Adrenal gland (tissue), 9 donors: ENCODE measurements at regions not wholly inside any gene's neighbourhood (a gene's known extent, or its start where the extent isn't known, plus 50 kb on each side); places are given as distances from the start of the nearest gene placed in this dataset.
"Not testable (repeated sequence)": the region's sequence is repeated elsewhere in the genome, so short reads cannot be mapped to it uniquely, and the experiment has no call there.

Experiments used
- DNase-seq, 7 donors: peaks; one replicate each; pipeline ENCODE4 v3.0.0-alpha.2; 2019 to 2020
- H3K27ac ChIP-seq, 5 donors: fragments of 200-600 bp; sonication (generic) in 4 of 5; 1 replicate in 3 of 5; 2 replicates in 2 of 5; pipeline versions ENCODE4 v1.5.1 to v1.8.0; 2016 to 2020; ENCODE audit warnings: mild to moderate bottlenecking in 1 of 5
- H3K27me3 ChIP-seq: fragments of 200-600 bp; 2 replicates; pipeline ENCODE4 v1.8.0; 2021
- H3K36me3 ChIP-seq, 2 donors: fragments of 200-600 bp; replicated peaks in 1 of 2; 1 replicate in 1 of 2; 2 replicates in 1 of 2; pipeline versions ENCODE4 v1.5.1 to v1.8.0; 2018 to 2022
- H3K4me1 ChIP-seq, 2 donors: fragments of 200-600 bp; replicated peaks in 1 of 2; 1 replicate in 1 of 2; 2 replicates in 1 of 2; pipeline versions ENCODE4 v1.5.1 to v1.8.0; 2018 to 2021
- H3K4me3 ChIP-seq, 4 donors: fragments of 200-600 bp; sonication (generic) in 3 of 4; one replicate each; pipeline ENCODE4 v1.5.1; 2016 to 2018
- H3K9me3 ChIP-seq, 3 donors: fragments of 200-600 bp; sonication (generic) in 1 of 3; replicated peaks in 1 of 3; 1 replicate in 2 of 3; 2 replicates in 1 of 3; pipeline versions ENCODE4 v1.5.1 to v1.8.0; 2016 to 2021
- POLR2A ChIP-seq, 2 donors: fragments of 450-650 bp; IDR thresholded peaks; one replicate each; pipeline ENCODE4 v1.6.1; 2017; ENCODE audit warnings: antibody characterized with exemption in 2 of 2, mild to moderate bottlenecking in 2 of 2, moderate library complexity in 1 of 2
- WGBS, 4 donors: extraction: QIAGEN DNeasy Blood & Tissue Kit in 2 of 4; methylation state at CpG; one replicate each; pipeline versions ENCODE4 v1.1.5 to v1.1.7; 2013 to 2017; 5-methylcytosine and 5-hydroxymethylcytosine counted together
- intact Hi-C, 2 donors: fragments of 100-400 bp; cut with DNase I; formaldehyde crosslinking; loops; one replicate each; pipeline versions ENCODE4 v1.14.1 to v1.15.0; 2022 to 2023
- TF ChIP-seq, protein P1 (sequence below), 6 experiments: fragments of 450-650 bp in 4 of 6; fragments of 200-600 bp in 2 of 6; sonication (generic) in 1 of 6; IDR thresholded peaks; 1 replicate in 5 of 6; 2 replicates in 1 of 6; pipeline versions ENCODE4 v1.5.1 to v1.8.0; 2016 to 2021; ENCODE audit warnings: antibody characterized with exemption in 6 of 6, mild to moderate bottlenecking in 2 of 6, moderate library complexity in 1 of 6
- donor health status: healthy with polysubstance abuse.
- donor health status: Bipolar disorder and iron deficiency.
- donor health status: DM: yes; HTN: yes; CAD: no.
- donor health status: DM: no; HTN: no; CAD: no.
- donor health status: DM: no; HTN: no; CAD: no.

- Histone ChIP-seq H3K9me3 (peaks cover 0 to 8% (median 0%) of the 10 kb centered on the region in 3 donors), H3K27me3 (no peaks in the 10 kb centered on the region), H3K27ac (no peak overlapping the region), H3K4me1 (no peaks in the 10 kb centered on the region), H3K4me3 (no peak overlapping the region), H3K36me3 (no peaks in the 10 kb centered on the region)
- no peak for DNase-seq
- 74 to 91% (median 75%) methylated on average over 3 of the region's 3 CpGs for WGBS, 4 donors
- TF ChIP-seq, protein P1, sequence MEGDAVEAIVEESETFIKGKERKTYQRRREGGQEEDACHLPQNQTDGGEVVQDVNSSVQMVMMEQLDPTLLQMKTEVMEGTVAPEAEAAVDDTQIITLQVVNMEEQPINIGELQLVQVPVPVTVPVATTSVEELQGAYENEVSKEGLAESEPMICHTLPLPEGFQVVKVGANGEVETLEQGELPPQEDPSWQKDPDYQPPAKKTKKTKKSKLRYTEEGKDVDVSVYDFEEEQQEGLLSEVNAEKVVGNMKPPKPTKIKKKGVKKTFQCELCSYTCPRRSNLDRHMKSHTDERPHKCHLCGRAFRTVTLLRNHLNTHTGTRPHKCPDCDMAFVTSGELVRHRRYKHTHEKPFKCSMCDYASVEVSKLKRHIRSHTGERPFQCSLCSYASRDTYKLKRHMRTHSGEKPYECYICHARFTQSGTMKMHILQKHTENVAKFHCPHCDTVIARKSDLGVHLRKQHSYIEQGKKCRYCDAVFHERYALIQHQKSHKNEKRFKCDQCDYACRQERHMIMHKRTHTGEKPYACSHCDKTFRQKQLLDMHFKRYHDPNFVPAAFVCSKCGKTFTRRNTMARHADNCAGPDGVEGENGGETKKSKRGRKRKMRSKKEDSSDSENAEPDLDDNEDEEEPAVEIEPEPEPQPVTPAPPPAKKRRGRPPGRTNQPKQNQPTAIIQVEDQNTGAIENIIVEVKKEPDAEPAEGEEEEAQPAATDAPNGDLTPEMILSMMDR (IDR thresholded peaks at IDR 0.05), result no peak
- no peak for TF ChIP-seq POLR2A (IDR thresholded peaks at IDR 0.05)
- intact Hi-C loops, result no loop called here
Observed at GRCh38 chr15:44879066-44879465, 77.4 kb upstream of the TERB2 start.

DNA sequence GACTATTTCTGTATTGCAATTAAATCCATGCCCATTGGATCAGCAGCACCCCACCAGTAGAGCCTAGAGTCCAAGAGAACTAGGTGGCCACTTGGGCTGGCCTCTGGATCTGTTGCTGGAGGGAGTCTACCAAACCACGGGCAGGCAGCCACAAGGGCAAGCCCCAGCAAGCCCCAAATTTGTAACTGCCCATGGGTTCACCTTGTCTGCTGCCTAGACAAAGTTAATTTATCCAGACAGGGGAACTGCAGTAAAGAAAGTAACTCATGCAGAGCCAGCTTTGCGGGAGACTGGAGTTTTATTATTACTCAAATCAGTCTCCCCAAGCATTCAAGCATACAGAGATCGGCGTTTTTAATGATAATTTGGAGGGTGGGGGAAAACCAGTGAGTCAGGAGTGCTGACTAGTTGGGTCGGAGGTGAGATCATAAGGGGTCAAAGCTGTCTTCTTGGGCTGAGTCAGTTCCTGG lies 74.0 kb upstream of the TERB2 start:
- Histone ChIP-seq H3K4me3 (no peak overlapping the region), H3K4me1 (no peaks in the 10 kb centered on the region), H3K27me3 (no peaks in the 10 kb centered on the region), H3K9me3 (peaks cover 0 to 8% (median 0%) of the 10 kb centered on the region in 3 donors), H3K36me3 (no peaks in the 10 kb centered on the region), H3K27ac (no peak overlapping the region)
- DNase-seq, result no peak
- 64 to 78% (median 74%) methylated on average over 5 of the region's 5 CpGs for WGBS, 4 donors
- TF ChIP-seq, protein P1 (IDR thresholded peaks at IDR 0.05), result no peak
- no peak for TF ChIP-seq POLR2A (IDR thresholded peaks at IDR 0.05)
- intact Hi-C loops, result no loop called here

DNA sequence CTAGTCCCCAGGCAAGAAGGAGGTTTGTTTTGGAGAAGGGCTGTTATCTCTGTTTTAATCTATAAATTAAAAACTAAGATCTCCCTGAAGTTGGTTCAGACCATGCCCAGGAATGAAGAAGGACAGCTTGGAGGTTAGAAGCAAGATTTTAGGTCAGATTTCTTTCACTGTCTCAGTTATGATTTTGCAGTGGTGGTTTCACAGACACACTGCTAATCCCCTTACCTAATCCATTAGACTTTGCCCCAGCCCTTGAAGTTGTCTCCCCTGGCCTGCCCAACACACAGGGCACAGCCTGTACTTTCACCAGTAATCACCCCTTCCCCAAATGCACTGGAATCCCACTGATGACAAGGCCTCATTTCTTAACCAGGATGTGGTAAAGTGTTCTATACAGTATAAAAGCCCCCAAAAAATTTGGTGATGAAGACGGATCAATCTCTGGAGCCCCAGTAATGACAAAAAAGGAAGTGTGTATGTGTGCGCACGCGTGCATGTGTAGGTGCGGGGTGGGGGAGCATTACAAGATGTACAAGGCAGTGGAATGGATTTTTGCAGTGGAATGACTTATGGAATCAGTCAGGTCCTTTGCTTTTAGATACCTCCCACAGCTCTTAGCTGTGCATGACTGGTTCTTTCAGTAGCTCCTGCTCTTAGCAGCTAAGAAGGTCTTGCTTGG lies 73.1 kb upstream of the TERB2 start:
- DNase-seq, result no peak
- TF ChIP-seq, protein P1 (IDR thresholded peaks at IDR 0.05), result no peak
- no peak for TF ChIP-seq POLR2A (IDR thresholded peaks at IDR 0.05)

DNA sequence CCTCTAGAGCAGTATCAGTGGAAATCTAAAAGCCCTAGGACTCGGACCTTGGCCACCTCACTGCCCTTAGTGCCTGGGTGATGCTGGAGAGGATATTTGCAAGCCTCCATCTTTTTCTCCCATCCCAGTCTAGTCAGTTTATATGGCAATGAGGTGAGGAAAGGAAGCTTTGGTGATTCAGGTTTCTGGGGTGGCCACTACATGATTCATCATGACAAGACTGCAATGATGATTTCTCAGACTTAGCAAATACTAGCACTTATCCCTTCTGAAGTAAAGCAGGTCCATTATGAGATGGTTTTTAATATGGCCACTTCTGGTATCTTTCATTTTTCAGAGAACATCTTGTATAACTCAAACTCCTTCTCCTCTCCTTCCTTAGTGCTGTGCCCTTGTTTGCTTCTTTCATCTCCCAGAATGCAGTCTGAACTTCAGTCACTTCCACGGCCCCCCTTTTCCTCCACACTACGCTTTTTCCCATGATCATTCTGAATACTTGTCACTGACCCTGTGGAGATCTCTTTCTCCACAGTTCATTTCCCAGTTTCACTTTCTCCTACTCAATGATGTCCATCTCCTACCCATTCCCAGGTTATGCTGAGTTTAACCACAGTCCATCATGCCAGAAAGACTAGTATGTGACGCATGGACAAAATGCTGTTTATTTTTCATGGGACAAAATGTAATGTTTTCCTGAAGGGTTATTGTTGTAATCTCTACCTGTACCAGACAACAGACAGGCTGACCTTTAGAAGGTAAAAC lies 57.4 kb upstream of the TERB2 start:
- H3K9me3 ChIP-seq, H3K4me3 ChIP-seq, DNase-seq, H3K4me1 ChIP-seq, H3K27ac ChIP-seq, H3K27me3 ChIP-seq, H3K36me3 ChIP-seq, intact Hi-C loops: not testable (repeated sequence)
- WGBS, 4 donors, result 64 to 100% (median 81%) methylated on average over 1 to 3 of the region's 4 CpGs

More for the DNA sequence above, 73.1 kb upstream of the TERB2 start:
- H3K27me3 ChIP-seq, result no peaks in the 10 kb centered on the region
- no peak overlapping the region for H3K27ac ChIP-seq
- 88 to 93% (median 91%) methylated on average over 5 of the region's 5 CpGs for WGBS, 4 donors
- H3K4me3 ChIP-seq, result no peak overlapping the region
- no peaks in the 10 kb centered on the region for H3K36me3 ChIP-seq
- intact Hi-C loops, result no loop called here
- H3K9me3 ChIP-seq, result peaks cover 0 to under 1% (median 0%) of the 10 kb centered on the region in 3 donors
- H3K4me1 ChIP-seq, result no peaks in the 10 kb centered on the region

DNA sequence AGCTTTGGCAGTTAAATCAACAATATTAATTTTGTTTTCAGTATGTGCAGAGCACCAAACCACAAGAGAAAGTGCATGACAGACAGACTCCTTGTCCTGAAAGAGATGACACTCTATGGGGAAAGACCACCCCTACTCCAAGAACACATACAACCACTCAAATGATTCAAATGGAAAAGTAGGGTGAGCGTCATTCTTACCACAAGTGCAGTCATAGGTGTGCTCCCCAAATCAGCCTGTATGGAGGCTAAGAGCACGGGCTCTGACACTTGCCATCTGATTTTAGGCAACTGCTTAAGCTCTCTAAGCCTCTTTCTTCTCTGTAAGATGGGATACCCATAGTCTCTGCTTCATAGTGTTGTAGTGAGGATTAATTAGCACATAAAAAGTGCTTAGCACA lies 56.7 kb upstream of the TERB2 start:
- DNase-seq, intact Hi-C loops, H3K36me3 ChIP-seq, H3K27ac ChIP-seq, H3K4me1 ChIP-seq, H3K9me3 ChIP-seq, H3K4me3 ChIP-seq, H3K27me3 ChIP-seq: not testable (repeated sequence)
- WGBS, 4 donors, result 81 to 96% methylated on average over 2 of the region's 2 CpGs; no CpG with 5 or more reads in 2 of the 4 donors

GRCh38 chr15:44900796-44901195 lies 55.7 kb upstream of the TERB2 start:
- H3K4me1 ChIP-seq, H3K36me3 ChIP-seq, H3K4me3 ChIP-seq, DNase-seq, H3K27me3 ChIP-seq, intact Hi-C loops, H3K9me3 ChIP-seq, H3K27ac ChIP-seq: not testable (repeated sequence)
- WGBS, 4 donors, result 47 to 70% (median 59%) methylated on average over 2 of the region's 2 CpGs

- H3K27ac ChIP-seq, intact Hi-C loops, H3K36me3 ChIP-seq, H3K27me3 ChIP-seq, H3K9me3 ChIP-seq, H3K4me1 ChIP-seq, DNase-seq, H3K4me3 ChIP-seq: not testable (repeated sequence)
- WGBS, 4 donors, result 62 to 79% (median 76%) methylated on average over 1 of the region's 1 CpG
Observed at GRCh38 chr15:44903281-44903680, 53.2 kb upstream of the TERB2 start.
